K562 (cell line): ENCODE measurements at regions not wholly inside any gene's neighbourhood (a gene's known extent, or its start where the extent isn't known, plus 50 kb on each side); places are given as distances from the start of the nearest gene placed in this dataset.

Experiments
- ATAC-seq: fragments of 200-7000 bp; cut with Tn5 transposase; 3 replicates; pipeline ENCODE4 v1.9.1; 2020; ENCODE audit warnings: moderate library complexity
- BruUV-seq: library from RNA; stranded (reverse); fragments of 400-500 nt; replicated peaks from 2 replicates; lab custom pipeline; 2021; lab: Mats Ljungman, UMichigan
- CTCF ChIA-PET: fragments of 300-600 bp; formaldehyde crosslinking; extraction: SDS; loops from one replicate; lab custom pipeline; 2021; ENCODE audit warnings: low intra/inter-chr PET ratio; lab: Yijun Ruan, JAX
- POLR2A ChIA-PET: fragments of 300-600, 350-650 bp; sonication (Branson Sonifier 250); formaldehyde crosslinking; extraction: SDS; loops from one replicate; lab custom pipeline; 2021; ENCODE audit warnings: antibody characterized with exemption, inconsistent platforms; lab: Yijun Ruan, JAX
- DNase-seq, 4 experiments: peaks; one replicate each; pipeline versions ENCODE4 v3.0.0 to v3.0.0-alpha.2; 2011 to 2018; ENCODE audit warnings: low spot score in 3 of 4, mixed read lengths in 3 of 4; ENCODE audit errors: extremely low read depth in 1 of 4
- FAIRE-seq: peaks from 2 replicates; lab custom pipeline; 2011; peaks lifted over from hg19 to GRCh38; lab: Jason Lieb, UNC
- H2AFZ ChIP-seq: 2 replicates; pipeline ENCODE4 v1.6.0; 2011; ENCODE audit warnings: low read depth, low read length, control low read depth, inconsistent platforms
- H3K27ac ChIP-seq: fragments of 200-600 bp; 3 replicates; pipeline ENCODE4 v1.8.0; 2011; ENCODE audit warnings: low read depth, mild to moderate bottlenecking, control low read depth, inconsistent platforms, low read length, moderate library complexity, mixed read lengths; ENCODE audit errors: extremely low read depth
- H3K27me3 ChIP-seq, 2 experiments: fragments of 300-600 bp in 1 of 2; 2 replicates in 1 of 2; 3 replicates in 1 of 2; pipeline versions ENCODE4 v1.6.0 to v1.8.0; 2011; ENCODE audit warnings: inconsistent platforms in 2 of 2, low read length in 2 of 2, mild to moderate bottlenecking in 1 of 2, mixed read lengths in 1 of 2, moderate library complexity in 1 of 2; ENCODE audit not compliant: control insufficient read depth in 2 of 2, insufficient read depth in 2 of 2
- H3K36me3 ChIP-seq: fragments of 300-600 bp; 3 replicates; pipeline ENCODE4 v1.8.0; 2011; ENCODE audit warnings: mild to moderate bottlenecking, low read length, inconsistent platforms; ENCODE audit not compliant: control insufficient read depth, insufficient read depth
- H3K4me1 ChIP-seq, 2 experiments: fragments of 200-600 bp in 1 of 2; replicated peaks in 1 of 2; 2 replicates in 1 of 2; 3 replicates in 1 of 2; pipeline versions ENCODE4 v1.5.1 to v1.8.0; 2011; ENCODE audit warnings: inconsistent platforms in 2 of 2, low read length in 2 of 2, mild to moderate bottlenecking in 1 of 2, mixed read lengths in 1 of 2, moderate library complexity in 1 of 2; ENCODE audit not compliant: control insufficient read depth in 2 of 2, insufficient read depth in 2 of 2
- H3K4me2 ChIP-seq: 2 replicates; pipeline ENCODE4 v1.6.1; 2011; ENCODE audit warnings: low read length, control low read depth, inconsistent platforms, mixed read lengths; ENCODE audit not compliant: insufficient read depth
- H3K4me3 ChIP-seq: fragments of 200-600 bp; sonication (generic), shearing (Covaris generic); 2 replicates; pipeline ENCODE4 v1.5.1; 2016; ENCODE audit warnings: control low read depth, inconsistent platforms
- H3K79me2 ChIP-seq: fragments of 200-600 bp; 3 replicates; pipeline ENCODE4 v1.8.0; 2011; ENCODE audit warnings: low read length, inconsistent platforms; ENCODE audit not compliant: control insufficient read depth, insufficient read depth
- H3K9ac ChIP-seq, 2 experiments: 2 replicates each; pipeline versions ENCODE4 v1.6.0 to v1.6.1; 2011; ENCODE audit warnings: low read depth in 2 of 2, low read length in 2 of 2, control low read depth in 1 of 2, inconsistent platforms in 1 of 2, mild to moderate bottlenecking in 1 of 2, mixed read lengths in 1 of 2; ENCODE audit not compliant: insufficient read depth in 1 of 2
- H3K9me1 ChIP-seq: one replicate; pipeline ENCODE4 v1.6.0; 2011; ENCODE audit warnings: inconsistent platforms, mild to moderate bottlenecking, low read length, moderate library complexity; ENCODE audit not compliant: control insufficient read depth, insufficient read depth
- H3K9me3 ChIP-seq: replicated peaks from 2 replicates; pipeline ENCODE4 v1.5.1; 2011; ENCODE audit warnings: low read depth, low read length, inconsistent platforms; ENCODE audit not compliant: control insufficient read depth, insufficient read depth
- H4K20me1 ChIP-seq: replicated peaks from 2 replicates; pipeline ENCODE4 v1.6.1; 2011; ENCODE audit warnings: low read length, inconsistent platforms, mixed read lengths; ENCODE audit not compliant: control insufficient read depth, insufficient read depth
- CBX1 ChIP-seq: sonication (generic); IDR thresholded peaks from 2 replicates; pipeline ENCODE4 v1.6.1; 2016; ENCODE audit warnings: antibody characterized with exemption, low read depth, mild to moderate bottlenecking
- DDX20 ChIP-seq: fragments of 450-650 bp; IDR thresholded peaks from 2 replicates; pipeline ENCODE4 v1.6.1; 2016; ENCODE audit warnings: missing genetic modification characterization, low read depth, mild to moderate bottlenecking, missing compliant biosample characterization, moderate library complexity
- DPF2 ChIP-seq: fragments of 450-650 bp; IDR thresholded peaks from 2 replicates; pipeline ENCODE4 v1.6.1; 2016
- FUS ChIP-seq: fragments of 200-400 bp; formaldehyde crosslinking; optimal IDR thresholded peaks from 2 replicates; pipeline ENCODE3; 2017; ENCODE audit warnings: low read depth, low read length
- GTF2E2 ChIP-seq: fragments of 200-800 bp; sonication (Bioruptor generic); IDR thresholded peaks from 2 replicates; pipeline ENCODE4 v1.6.1; 2016; ENCODE audit warnings: missing genetic modification characterization, missing compliant biosample characterization
- MECOM ChIP-seq: fragments of 250-450 bp; sonication (Bioruptor Pico); IDR thresholded peaks from 2 replicates; pipeline ENCODE4 v1.8.0; 2022; ENCODE audit warnings: inconsistent platforms
- NCOA2 ChIP-seq, 2 experiments: fragments of 450-650 bp; IDR thresholded peaks; 2 replicates each; pipeline ENCODE4 v1.6.1; 2018; ENCODE audit warnings: mild to moderate bottlenecking in 2 of 2, moderate library complexity in 1 of 2; ENCODE audit not compliant: partially characterized antibody in 2 of 2
- SMARCB1 ChIP-seq: IDR thresholded peaks from 2 replicates; pipeline ENCODE4 v1.6.1; 2011; ENCODE audit warnings: improper control_type of control experiment, low read depth; ENCODE audit not compliant: insufficient read length
- ZFX ChIP-seq: sonication (generic); formaldehyde crosslinking; IDR thresholded peaks from 2 replicates; pipeline ENCODE4 v1.8.0; 2022; ENCODE audit warnings: mild to moderate bottlenecking, missing genetic modification reagents, moderate library complexity
- ZNF274 ChIP-seq: IDR thresholded peaks from 2 replicates; pipeline ENCODE4 v1.6.1; 2011; ENCODE audit warnings: low read depth, mild to moderate bottlenecking, low read length, moderate library complexity, borderline replicate concordance
- WGBS: fragments of 100-300 bp; shearing (Covaris generic); methylation state at CpG from one replicate; pipeline ENCODE4 v1.1.6; 2016; ENCODE audit warnings: low coverage, mixed read lengths; ENCODE audit not compliant: insufficient coverage; ENCODE audit errors: missing lambda C conversion rate; 5-methylcytosine and 5-hydroxymethylcytosine counted together
- in situ Hi-C: fragments of 300-500 bp; cut with MboI; formaldehyde crosslinking; loops from 4 replicates; pipeline ENCODE4 v1.15.0; 2018; ENCODE audit warnings: inconsistent platforms, mixed read lengths
- intact Hi-C: fragments of 100-400 bp; cut with micrococcal nuclease; formaldehyde crosslinking; loops from 2 replicates; pipeline ENCODE4 v1.14.2; 2022
- TF ChIP-seq, protein P1 (sequence below), 2 experiments: fragments of 450-650 bp; IDR thresholded peaks; 2 replicates each; pipeline ENCODE4 v1.6.1; 2018; ENCODE audit warnings: mild to moderate bottlenecking in 2 of 2, low read depth in 1 of 2; ENCODE audit not compliant: partially characterized antibody in 2 of 2
- TF ChIP-seq, protein P2 (sequence below): sonication (generic); IDR thresholded peaks from 2 replicates; pipeline ENCODE4 v1.6.1; 2016
- TF ChIP-seq, protein P3 (sequence below): fragments of 450-650 bp; conservative IDR thresholded peaks from 2 replicates; pipeline ENCODE4 v1.6.1; 2016; ENCODE audit warnings: missing genetic modification characterization, low read depth, mild to moderate bottlenecking, missing compliant biosample characterization, moderate library complexity

DNA sequence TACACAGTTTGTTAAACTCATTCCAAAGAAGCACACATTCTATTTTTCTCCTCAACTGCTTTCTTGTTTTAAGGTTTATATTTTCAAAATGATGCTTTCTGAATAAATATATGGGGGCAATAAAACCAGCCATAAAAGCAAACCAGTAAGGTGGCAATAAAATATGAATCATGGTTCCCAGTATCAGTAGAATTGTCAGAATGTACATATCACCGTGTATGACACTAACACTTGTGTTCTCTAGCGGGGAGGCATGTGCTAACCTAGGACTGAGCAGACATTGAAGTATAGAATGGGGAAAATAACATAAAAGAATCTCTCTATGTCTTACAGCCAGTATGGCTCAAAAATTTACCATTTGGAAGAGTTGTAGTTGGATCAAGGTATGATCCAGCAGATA, 329.9 kb upstream of the ISL1 start:
- no peaks in the 10 kb centered on the region for H3K9me1 ChIP-seq
- TF ChIP-seq MECOM (CRISPR knock-in tag), result no peak
- no peak for TF ChIP-seq GTF2E2 (tag)
- TF ChIP-seq, protein P1, sequence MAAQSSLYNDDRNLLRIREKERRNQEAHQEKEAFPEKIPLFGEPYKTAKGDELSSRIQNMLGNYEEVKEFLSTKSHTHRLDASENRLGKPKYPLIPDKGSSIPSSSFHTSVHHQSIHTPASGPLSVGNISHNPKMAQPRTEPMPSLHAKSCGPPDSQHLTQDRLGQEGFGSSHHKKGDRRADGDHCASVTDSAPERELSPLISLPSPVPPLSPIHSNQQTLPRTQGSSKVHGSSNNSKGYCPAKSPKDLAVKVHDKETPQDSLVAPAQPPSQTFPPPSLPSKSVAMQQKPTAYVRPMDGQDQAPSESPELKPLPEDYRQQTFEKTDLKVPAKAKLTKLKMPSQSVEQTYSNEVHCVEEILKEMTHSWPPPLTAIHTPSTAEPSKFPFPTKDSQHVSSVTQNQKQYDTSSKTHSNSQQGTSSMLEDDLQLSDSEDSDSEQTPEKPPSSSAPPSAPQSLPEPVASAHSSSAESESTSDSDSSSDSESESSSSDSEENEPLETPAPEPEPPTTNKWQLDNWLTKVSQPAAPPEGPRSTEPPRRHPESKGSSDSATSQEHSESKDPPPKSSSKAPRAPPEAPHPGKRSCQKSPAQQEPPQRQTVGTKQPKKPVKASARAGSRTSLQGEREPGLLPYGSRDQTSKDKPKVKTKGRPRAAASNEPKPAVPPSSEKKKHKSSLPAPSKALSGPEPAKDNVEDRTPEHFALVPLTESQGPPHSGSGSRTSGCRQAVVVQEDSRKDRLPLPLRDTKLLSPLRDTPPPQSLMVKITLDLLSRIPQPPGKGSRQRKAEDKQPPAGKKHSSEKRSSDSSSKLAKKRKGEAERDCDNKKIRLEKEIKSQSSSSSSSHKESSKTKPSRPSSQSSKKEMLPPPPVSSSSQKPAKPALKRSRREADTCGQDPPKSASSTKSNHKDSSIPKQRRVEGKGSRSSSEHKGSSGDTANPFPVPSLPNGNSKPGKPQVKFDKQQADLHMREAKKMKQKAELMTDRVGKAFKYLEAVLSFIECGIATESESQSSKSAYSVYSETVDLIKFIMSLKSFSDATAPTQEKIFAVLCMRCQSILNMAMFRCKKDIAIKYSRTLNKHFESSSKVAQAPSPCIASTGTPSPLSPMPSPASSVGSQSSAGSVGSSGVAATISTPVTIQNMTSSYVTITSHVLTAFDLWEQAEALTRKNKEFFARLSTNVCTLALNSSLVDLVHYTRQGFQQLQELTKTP (IDR thresholded peaks at IDR 0.05; ENCODE audit: low read depth in 1 of 2, partially characterized antibody in 2 of 2), result no peak
- TF ChIP-seq, protein P2, sequence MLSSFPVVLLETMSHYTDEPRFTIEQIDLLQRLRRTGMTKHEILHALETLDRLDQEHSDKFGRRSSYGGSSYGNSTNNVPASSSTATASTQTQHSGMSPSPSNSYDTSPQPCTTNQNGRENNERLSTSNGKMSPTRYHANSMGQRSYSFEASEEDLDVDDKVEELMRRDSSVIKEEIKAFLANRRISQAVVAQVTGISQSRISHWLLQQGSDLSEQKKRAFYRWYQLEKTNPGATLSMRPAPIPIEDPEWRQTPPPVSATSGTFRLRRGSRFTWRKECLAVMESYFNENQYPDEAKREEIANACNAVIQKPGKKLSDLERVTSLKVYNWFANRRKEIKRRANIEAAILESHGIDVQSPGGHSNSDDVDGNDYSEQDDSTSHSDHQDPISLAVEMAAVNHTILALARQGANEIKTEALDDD, result no peak
- TF ChIP-seq, protein P3, sequence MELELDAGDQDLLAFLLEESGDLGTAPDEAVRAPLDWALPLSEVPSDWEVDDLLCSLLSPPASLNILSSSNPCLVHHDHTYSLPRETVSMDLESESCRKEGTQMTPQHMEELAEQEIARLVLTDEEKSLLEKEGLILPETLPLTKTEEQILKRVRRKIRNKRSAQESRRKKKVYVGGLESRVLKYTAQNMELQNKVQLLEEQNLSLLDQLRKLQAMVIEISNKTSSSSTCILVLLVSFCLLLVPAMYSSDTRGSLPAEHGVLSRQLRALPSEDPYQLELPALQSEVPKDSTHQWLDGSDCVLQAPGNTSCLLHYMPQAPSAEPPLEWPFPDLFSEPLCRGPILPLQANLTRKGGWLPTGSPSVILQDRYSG (tag), result no peak
- no peak for TF ChIP-seq DDX20 (tag)
- TF ChIP-seq NCOA2 (IDR thresholded peaks at IDR 0.05; ENCODE audit: partially characterized antibody in 2 of 2), result no peak
- TF ChIP-seq FUS, result no peak
- no peak for TF ChIP-seq DPF2
- no peak for TF ChIP-seq SMARCB1
- TF ChIP-seq ZFX (CRISPR knock-in tag), result no peak
- no peak for TF ChIP-seq ZNF274
- no peak for TF ChIP-seq CBX1
- no peaks in the 10 kb centered on the region for H3K27me3 ChIP-seq
- H3K4me1 ChIP-seq, result no peaks in the 10 kb centered on the region
- BruUV-seq, result no TSS peak
- H3K9ac ChIP-seq, result no peak overlapping the region
- ChIA-PET POLR2A (no interaction called here), CTCF (no interaction called here)
- DNase-seq, result no peak
- H3K79me2 ChIP-seq, result no peaks in the 10 kb centered on the region
- no peak overlapping the region for H3K4me2 ChIP-seq
- no peak overlapping the region for H3K4me3 ChIP-seq
- H3K9me3 ChIP-seq, result no peaks in the 10 kb centered on the region
- FAIRE-seq, result no peak
- in situ Hi-C loops (no loop called here), intact Hi-C loops (no loop called here)
- H2AFZ ChIP-seq, result no peak overlapping the region
- no peaks in the 10 kb centered on the region for H4K20me1 ChIP-seq
- WGBS, result 29% methylated on average over 2 of the region's 2 CpGs
- H3K27ac ChIP-seq, result no peak overlapping the region
- no peak for ATAC-seq
- H3K36me3 ChIP-seq, result no peaks in the 10 kb centered on the region
